ENCODE measurements at regions not wholly inside any gene's neighbourhood (a gene's known extent, or its start where the extent isn't known, plus 50 kb on each side); places are given as distances from the start of the nearest gene placed in this dataset.

DNA sequence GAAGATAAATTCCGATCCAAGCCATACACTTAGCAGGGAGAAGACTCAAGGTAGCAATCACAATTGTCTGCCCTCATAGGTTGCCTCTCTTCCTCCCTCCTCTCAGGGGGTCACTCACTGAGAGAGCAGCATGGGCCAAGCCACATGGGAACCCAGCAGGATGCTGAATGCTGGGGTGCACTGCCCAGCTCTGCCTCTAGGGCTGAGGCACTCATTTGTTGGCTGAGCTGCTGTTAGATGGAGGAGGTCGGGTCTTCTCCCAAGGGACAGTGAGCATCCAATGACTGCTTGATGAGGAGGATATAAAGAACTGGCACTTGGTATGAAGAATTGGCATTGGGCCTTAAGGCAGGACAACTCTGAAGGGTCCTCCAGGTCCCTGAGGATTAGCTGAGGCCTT is 418.8 kb downstream of the SIPA1L2 start:
- Histone ChIP-seq H3K4me1 (no peaks in the 10 kb centered on the region), H3K9me3 (no peaks in the 10 kb centered on the region)
- TF ChIP-seq, protein P1, sequence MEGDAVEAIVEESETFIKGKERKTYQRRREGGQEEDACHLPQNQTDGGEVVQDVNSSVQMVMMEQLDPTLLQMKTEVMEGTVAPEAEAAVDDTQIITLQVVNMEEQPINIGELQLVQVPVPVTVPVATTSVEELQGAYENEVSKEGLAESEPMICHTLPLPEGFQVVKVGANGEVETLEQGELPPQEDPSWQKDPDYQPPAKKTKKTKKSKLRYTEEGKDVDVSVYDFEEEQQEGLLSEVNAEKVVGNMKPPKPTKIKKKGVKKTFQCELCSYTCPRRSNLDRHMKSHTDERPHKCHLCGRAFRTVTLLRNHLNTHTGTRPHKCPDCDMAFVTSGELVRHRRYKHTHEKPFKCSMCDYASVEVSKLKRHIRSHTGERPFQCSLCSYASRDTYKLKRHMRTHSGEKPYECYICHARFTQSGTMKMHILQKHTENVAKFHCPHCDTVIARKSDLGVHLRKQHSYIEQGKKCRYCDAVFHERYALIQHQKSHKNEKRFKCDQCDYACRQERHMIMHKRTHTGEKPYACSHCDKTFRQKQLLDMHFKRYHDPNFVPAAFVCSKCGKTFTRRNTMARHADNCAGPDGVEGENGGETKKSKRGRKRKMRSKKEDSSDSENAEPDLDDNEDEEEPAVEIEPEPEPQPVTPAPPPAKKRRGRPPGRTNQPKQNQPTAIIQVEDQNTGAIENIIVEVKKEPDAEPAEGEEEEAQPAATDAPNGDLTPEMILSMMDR (IDR thresholded peaks at IDR 0.05) = peak in 3 of 6 experiments; percentile 11 to 21 (median 16)
- TF ChIP-seq POLR2A (IDR thresholded peaks at IDR 0.05) = no peak

DNA sequence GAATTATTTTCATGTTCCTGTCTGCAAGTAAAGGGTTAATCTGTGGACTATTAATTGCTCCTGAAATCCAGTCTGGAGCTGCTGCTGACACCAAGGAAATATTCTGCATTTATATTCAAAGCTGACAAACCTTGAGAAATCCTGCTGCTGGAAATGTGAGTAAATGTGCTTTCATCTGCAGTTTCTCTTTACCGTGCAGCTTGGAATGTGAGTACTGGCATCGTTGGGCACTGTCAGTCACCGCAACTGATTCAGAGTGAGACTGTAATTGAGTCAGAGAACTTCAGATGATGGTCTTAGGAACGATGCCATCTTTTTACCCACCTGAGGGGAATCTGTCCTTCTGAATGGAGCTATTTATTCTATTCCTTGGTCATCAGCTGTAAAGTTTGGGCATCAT is 420.6 kb downstream of the SIPA1L2 start:
- no peaks in the 10 kb centered on the region for H3K9me3 ChIP-seq
- H3K27ac ChIP-seq = no peak overlapping the region
- no peaks in the 10 kb centered on the region for H3K27me3 ChIP-seq
- no peak for DNase-seq
- no peak for TF ChIP-seq POLR2A (IDR thresholded peaks at IDR 0.05)
- TF ChIP-seq, protein P1 (IDR thresholded peaks at IDR 0.05) = no peak
- no peaks in the 10 kb centered on the region for H3K4me1 ChIP-seq
- H3K36me3 ChIP-seq = no peaks in the 10 kb centered on the region
- H3K4me3 ChIP-seq = no peak overlapping the region

More for the DNA sequence above, 418.8 kb downstream of the SIPA1L2 start:
- no peak for DNase-seq
- H3K27ac ChIP-seq = no peak overlapping the region
- H3K27me3 ChIP-seq = no peaks in the 10 kb centered on the region
- no peaks in the 10 kb centered on the region for H3K36me3 ChIP-seq
- no peak overlapping the region for H3K4me3 ChIP-seq

DNA sequence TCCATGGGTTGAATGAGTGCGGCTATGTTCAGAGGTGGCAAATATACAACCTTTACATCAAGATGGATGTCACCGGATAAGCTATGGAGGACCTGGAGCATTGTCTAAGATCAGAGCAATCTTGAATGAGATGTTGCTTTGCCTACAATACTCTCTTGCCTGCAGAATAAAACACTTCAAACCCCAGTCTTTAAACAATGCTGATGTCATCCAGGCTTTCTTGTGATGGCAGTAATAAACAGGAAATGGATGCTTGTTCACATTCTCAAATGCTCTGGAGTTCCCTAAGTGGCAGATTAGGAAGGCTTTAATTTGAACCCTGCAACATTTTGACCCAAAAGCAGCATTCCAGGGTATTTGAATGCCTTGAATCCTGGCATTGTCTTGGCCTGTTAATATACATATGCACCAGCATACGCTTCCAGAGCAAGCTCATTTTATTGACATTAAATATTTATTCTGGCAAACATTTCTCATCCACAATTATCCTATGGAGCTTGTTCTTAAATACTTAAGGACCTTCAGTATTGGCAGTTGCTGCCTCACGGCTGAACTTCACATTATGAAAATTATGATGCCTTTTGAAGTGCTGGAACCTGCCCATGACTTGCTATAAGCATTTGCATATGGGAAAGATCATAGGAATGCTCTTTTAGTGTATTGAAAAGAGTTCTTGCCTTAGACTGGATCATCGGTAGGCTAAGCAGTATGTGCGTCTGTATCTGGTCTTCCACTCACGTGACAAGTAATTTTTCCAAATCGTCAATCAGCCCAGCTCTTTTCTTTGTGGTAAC is 422.7 kb downstream of the SIPA1L2 start:
- no peaks in the 10 kb centered on the region for H3K27me3 ChIP-seq
- no peaks in the 10 kb centered on the region for H3K9me3 ChIP-seq
- no peak overlapping the region for H3K4me3 ChIP-seq
- H3K4me1 ChIP-seq = no peaks in the 10 kb centered on the region
- no peak for TF ChIP-seq POLR2A (IDR thresholded peaks at IDR 0.05)
- TF ChIP-seq, protein P1 (IDR thresholded peaks at IDR 0.05) = no peak
- no peak for DNase-seq
- no peak overlapping the region for H3K27ac ChIP-seq
- no peaks in the 10 kb centered on the region for H3K36me3 ChIP-seq

DNA sequence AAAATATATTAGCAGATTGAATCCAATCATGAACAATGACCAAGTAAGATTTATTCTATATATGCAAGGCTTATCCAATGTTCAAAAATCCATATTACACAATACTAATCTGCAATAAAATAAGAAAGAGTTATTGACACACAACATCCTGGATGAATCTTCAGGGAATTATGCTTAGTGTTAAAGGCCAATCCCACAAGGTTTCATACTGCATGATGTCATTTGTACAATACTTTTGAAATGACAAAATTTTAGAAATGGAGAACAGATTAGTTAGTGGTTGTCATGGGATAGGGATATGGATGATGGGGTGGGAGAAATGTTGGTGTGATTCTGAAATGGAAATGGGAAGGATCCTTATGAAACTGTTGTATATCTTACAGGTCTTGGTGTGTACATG is 425.7 kb downstream of the SIPA1L2 start:
- Histone ChIP-seq H3K4me1 (no peaks in the 10 kb centered on the region), H3K27me3 (no peaks in the 10 kb centered on the region), H3K4me3 (no peak overlapping the region), H3K9me3 (peaks cover 0 to 6% (median 0%) of the 10 kb centered on the region in 4 donors), H3K36me3 (no peaks in the 10 kb centered on the region), H3K27ac (no peak overlapping the region)
- TF ChIP-seq POLR2A (IDR thresholded peaks at IDR 0.05) = no peak
- TF ChIP-seq, protein P1 (IDR thresholded peaks at IDR 0.05) = no peak
- no peak for DNase-seq

DNA sequence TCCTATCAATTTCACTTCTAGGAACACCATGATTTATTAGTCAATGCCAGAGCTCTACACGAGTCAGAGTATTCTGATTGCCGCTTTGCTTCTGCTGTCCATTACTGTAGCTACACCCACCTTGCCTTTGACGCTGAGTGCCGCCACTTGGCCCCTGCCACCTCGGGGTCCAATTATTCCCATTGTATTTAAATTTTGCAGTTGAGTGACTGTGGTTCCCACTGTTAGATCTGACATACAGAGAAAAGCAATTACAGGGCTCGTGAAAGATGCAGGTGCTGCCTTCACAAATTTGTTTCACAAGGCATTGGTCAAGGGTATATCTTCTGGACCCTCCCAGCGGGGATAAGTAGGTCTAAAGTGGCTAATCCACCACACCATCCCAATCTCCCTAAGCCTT is 428.9 kb downstream of the SIPA1L2 start:
- no peak overlapping the region for H3K27ac ChIP-seq
- TF ChIP-seq, protein P1 (IDR thresholded peaks at IDR 0.05) = no peak
- TF ChIP-seq POLR2A (IDR thresholded peaks at IDR 0.05) = no peak
- no peaks in the 10 kb centered on the region for H3K36me3 ChIP-seq
- DNase-seq = no peak
- H3K4me1 ChIP-seq = no peaks in the 10 kb centered on the region
- H3K27me3 ChIP-seq = no peaks in the 10 kb centered on the region
- H3K4me3 ChIP-seq = no peak overlapping the region
- peaks cover 0 to 6% (median 0%) of the 10 kb centered on the region in 4 donors for H3K9me3 ChIP-seq

Measured in Peyer's patch (tissue), 4 donors.